ENCODE measurements at regions not wholly inside any gene's neighbourhood (a gene's known extent, or its start where the extent isn't known, plus 50 kb on each side); places are given as distances from the start of the nearest gene placed in this dataset.

DNA sequence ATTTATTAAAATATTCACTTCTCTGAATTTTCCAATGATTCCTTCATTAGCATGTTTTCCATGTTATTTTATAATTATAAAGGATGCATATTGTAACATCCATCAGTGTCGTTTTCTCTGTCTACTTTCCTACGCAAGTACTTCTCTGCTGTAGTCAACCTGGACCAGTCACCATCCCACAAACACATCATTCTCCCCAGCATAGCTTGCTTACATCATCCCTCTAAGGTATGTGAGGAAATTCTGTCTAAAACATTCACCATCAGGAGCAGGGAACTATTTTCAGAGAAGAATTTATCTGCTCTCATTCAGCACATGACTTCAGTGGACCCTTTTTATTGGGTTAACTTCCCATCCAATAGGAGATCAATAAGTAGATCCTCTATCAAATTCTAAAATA, 806.1 kb upstream of the ARGLU1 start:
- TF ChIP-seq CTCF (conservative IDR thresholded peaks at IDR 0.05 in 1 of 2, IDR thresholded peaks at IDR 0.05 in 1 of 2; ENCODE audit: extremely low read depth in 1 of 2, insufficient read depth in 1 of 2, low read depth in 1 of 2, low read length in 2 of 2) (no peak), EZH2 (IDR thresholded peaks at IDR 0.05; ENCODE audit: borderline replicate concordance, low read length) (no peak)
